NCI-H1694 treated with DMSO at 0.1 percent for 48 hours (cell line): ENCODE measurements at regions not wholly inside any gene's neighbourhood (a gene's known extent, or its start where the extent isn't known, plus 50 kb on each side); places are given as distances from the start of the nearest gene placed in this dataset.

Experiments
- DNase-seq: peaks from one replicate; lab custom pipeline; 2025; lab: John Stamatoyannopoulos, UW

DNA sequence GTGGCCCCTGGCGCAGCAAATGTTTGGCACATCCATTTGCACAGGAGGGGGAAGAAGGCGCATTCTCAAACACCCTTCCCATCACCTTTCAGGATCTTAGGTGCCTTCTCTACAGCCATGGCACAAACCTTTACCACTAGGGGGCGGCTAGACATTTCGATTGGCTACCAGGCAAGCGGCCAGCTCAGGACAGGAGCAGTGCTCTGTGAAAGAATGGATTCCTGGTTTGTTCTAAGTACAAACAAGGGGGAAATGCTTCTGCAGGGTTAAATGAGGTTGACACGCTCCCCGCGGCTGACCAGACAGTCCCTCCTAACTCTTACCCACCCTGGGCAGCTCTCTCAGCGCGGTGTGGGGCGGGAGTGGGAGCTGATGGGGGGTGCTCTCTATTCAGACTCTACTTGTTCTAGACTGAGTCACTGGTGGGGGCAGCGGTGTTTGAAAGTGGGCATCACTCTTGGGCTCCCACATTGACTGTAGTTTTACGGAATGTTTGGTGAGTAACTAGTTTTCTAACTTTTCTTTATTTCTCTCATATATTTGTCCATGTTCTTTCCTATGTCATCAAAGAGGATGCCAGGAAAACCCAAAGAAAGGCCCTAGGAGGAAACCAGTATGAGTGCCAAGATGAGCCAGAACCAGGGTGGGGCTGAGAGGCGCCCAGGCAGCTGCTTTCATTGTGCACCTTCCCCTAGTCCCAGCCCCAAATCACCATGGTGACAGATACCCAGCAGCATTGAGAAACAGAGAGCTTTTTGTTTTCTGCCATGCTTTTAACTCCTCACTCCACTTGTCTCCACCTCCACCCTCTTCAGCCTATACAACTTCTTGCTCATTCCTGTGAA, 61.4 kb upstream of the GPR158 start:
- peak; percentile 8 for DNase-seq

DNA sequence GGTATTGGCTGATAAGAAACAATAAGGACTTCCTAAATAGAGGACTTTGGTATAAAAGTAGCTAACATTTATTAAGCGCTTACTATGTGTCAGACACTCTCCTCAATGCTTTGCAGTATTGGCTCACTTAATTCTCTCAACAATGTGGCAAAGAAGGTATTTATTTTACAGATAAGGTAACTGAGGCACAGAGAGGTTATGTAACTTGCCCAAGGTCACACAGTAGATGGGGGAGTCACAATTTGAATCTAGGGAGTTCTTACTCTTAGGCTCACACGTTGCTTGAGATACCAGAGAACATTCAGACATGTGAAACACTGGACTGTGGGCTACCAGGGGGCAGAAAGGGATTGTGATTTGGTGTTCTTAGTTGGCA, 60.8 kb upstream of the GPR158 start:
- DNase-seq = no peak

DNA sequence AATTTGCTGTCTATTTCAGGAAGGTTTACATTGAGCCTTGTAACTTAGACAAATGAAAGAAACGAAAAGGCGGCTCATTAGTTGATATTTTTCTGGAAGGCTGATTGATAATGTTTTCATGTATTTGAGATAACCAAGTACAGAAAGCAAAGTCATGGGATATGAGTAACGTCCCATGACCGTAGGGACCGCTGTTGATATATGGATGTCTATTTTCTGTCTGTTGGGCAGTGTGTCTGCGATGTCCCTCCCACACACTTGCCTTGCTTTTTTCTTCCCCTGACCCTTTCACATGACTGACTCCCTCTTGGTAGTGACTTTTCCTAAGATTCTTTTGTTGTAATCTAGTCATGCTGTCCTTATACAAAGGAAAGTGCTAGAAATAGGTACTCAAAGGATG, 57.0 kb upstream of the GPR158 start:
- DNase-seq = no peak

DNA sequence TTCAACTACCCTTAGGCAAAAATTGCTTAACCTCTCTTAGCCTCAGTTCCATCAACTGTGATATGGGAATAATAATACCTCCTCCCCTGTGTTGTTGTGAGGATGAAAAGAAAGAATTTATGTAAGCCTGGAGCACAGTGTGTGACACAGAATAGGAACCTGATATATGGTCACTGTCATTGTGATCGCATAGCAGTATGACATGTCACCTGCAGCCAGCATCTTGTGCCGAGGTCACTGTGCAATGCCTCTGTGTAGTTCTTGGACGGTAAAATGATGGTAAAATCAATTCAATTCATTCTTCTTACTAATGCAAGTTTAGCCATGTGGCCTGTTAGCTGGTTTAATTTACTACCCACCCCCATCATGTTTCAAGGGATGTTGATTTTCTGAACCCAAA, 54.6 kb upstream of the GPR158 start:
- DNase-seq = no peak
